A549 (cell line): ENCODE measurements at regions not wholly inside any gene's neighbourhood (a gene's known extent, or its start where the extent isn't known, plus 50 kb on each side); places are given as distances from the start of the nearest gene placed in this dataset.

Experiments used
- ATAC-seq, 2 experiments: fragments of 200-7000 bp in 1 of 2; fragments of >200 bp in 1 of 2; cut with Nextera tagmentation in 1 of 2; cut with Tn5 transposase in 1 of 2; 3 replicates each; pipeline versions ENCODE4 v1.8.0 to v1.9.1; 2018 to 2020; ENCODE audit warnings: mild to moderate bottlenecking in 1 of 2, moderate library complexity in 1 of 2
- CTCF ChIA-PET: fragments of 300-600 bp; sonication (Branson Sonifier 250); formaldehyde crosslinking; extraction: SDS; loops from one replicate; lab custom pipeline; 2021; ENCODE audit warnings: antibody characterized with exemption, inconsistent platforms; lab: Yijun Ruan, JAX
- POLR2A ChIA-PET: fragments of 350-600 bp; formaldehyde crosslinking; extraction: SDS; loops from one replicate; lab custom pipeline; 2021; ENCODE audit warnings: antibody characterized with exemption, inconsistent platforms; lab: Yijun Ruan, JAX
- DNase-seq, 2 experiments: peaks; one replicate each; pipeline versions ENCODE4 v3.0.0 to v3.0.0-alpha.2; 2011 to 2016; ENCODE audit warnings: low read depth in 1 of 2, low spot score in 1 of 2
- FAIRE-seq: peaks from 2 replicates; lab custom pipeline; 2011; peaks lifted over from hg19 to GRCh38; lab: Jason Lieb, UNC
- H3K27ac ChIP-seq, 2 experiments: fragments of >200 bp; sonication (Bioruptor Twin); formaldehyde crosslinking; 3 replicates each; pipeline ENCODE4 v1.5.1; 2016 to 2017
- H3K4me1 ChIP-seq: fragments of >200 bp; sonication (Bioruptor Twin); formaldehyde crosslinking; 3 replicates; pipeline ENCODE4 v1.6.1; 2016
- H3K4me2 ChIP-seq: fragments of >200 bp; sonication (Bioruptor Twin); formaldehyde crosslinking; 3 replicates; pipeline ENCODE4 v1.6.1; 2016
- H3K4me3 ChIP-seq: fragments of >200 bp; sonication (Bioruptor Twin); formaldehyde crosslinking; 3 replicates; pipeline ENCODE4 v1.5.1; 2016
- H3K9me3 ChIP-seq: fragments of >200 bp; sonication (Bioruptor Twin); formaldehyde crosslinking; 3 replicates; pipeline ENCODE4 v1.6.1; 2016
- CHD2 ChIP-seq: fragments of 150-350 bp; IDR thresholded peaks from 2 replicates; pipeline ENCODE4 v1.6.1; 2014; ENCODE audit warnings: low read length; ENCODE audit not compliant: partially characterized antibody
- CHD4 ChIP-seq: fragments of 200-600 bp; sonication (generic); IDR thresholded peaks from 2 replicates; pipeline ENCODE4 v1.6.1; 2016; ENCODE audit warnings: antibody characterized with exemption, mild to moderate bottlenecking, borderline replicate concordance
- EHF ChIP-seq: fragments of 250-450 bp; sonication (Bioruptor Pico); IDR thresholded peaks from 2 replicates; pipeline ENCODE4 v1.5.0; 2020; ENCODE audit warnings: mild to moderate bottlenecking
- EHMT2 ChIP-seq: fragments of 200-600 bp; sonication (generic); IDR thresholded peaks from 2 replicates; pipeline ENCODE4 v1.6.1; 2016; ENCODE audit warnings: antibody characterized with exemption, low read depth, mild to moderate bottlenecking, moderate library complexity
- EP300 ChIP-seq, 2 experiments: fragments of >200 bp; sonication (Bioruptor Twin); formaldehyde crosslinking; IDR thresholded peaks; 2 replicates in 1 of 2; 3 replicates in 1 of 2; pipeline ENCODE4 v1.6.1; 2016 to 2017
- FOSL2 ChIP-seq, 2 experiments: fragments of 450-650 bp in 1 of 2; fragments of >200 bp in 1 of 2; sonication (Bioruptor Twin) in 1 of 2; formaldehyde crosslinking; IDR thresholded peaks; 2 replicates each; pipeline versions ENCODE4 v1.5.0 to v1.6.1; 2016 to 2020; ENCODE audit warnings: mild to moderate bottlenecking in 1 of 2, moderate library complexity in 1 of 2
- GATA3 ChIP-seq: IDR thresholded peaks from 2 replicates; pipeline ENCODE4 v1.6.1; 2012; ENCODE audit warnings: borderline replicate concordance
- HES2 ChIP-seq: fragments of >200 bp; sonication (Bioruptor Twin); formaldehyde crosslinking; IDR thresholded peaks from 2 replicates; pipeline ENCODE4 v1.6.1; 2016
- HOXB5 ChIP-seq: fragments of 250-450 bp; sonication (Bioruptor Pico); IDR thresholded peaks from 2 replicates; pipeline ENCODE4 v1.5.0; 2020; ENCODE audit warnings: mild to moderate bottlenecking, moderate library complexity
- JUNB ChIP-seq: fragments of >200 bp; sonication (Bioruptor Twin); formaldehyde crosslinking; IDR thresholded peaks from 2 replicates; pipeline ENCODE4 v1.6.1; 2016
- MAZ ChIP-seq: fragments of 150-350 bp; IDR thresholded peaks from 2 replicates; pipeline ENCODE4 v1.6.1; 2014; ENCODE audit warnings: antibody characterized with exemption, low read depth, low read length, borderline replicate concordance
- NFE2L2 ChIP-seq: fragments of 150-350 bp; conservative IDR thresholded peaks from 2 replicates; pipeline ENCODE4 v1.6.1; 2014; ENCODE audit warnings: low read length
- POLR2AphosphoS2 ChIP-seq: conservative IDR thresholded peaks from 2 replicates; pipeline ENCODE4 v1.6.1; 2012; ENCODE audit warnings: low read length, improper control_type of control experiment, inconsistent platforms
- RARB ChIP-seq: fragments of 250-450 bp; sonication (Bioruptor Pico); IDR thresholded peaks from 2 replicates; pipeline ENCODE4 v1.8.0; 2021; ENCODE audit warnings: mild to moderate bottlenecking, moderate library complexity
- RCOR1 ChIP-seq: fragments of 150-350 bp; IDR thresholded peaks from 2 replicates; pipeline ENCODE4 v1.6.1; 2014; ENCODE audit warnings: antibody characterized with exemption, low read length, low read depth
- RFX5 ChIP-seq: fragments of 450-650 bp; IDR thresholded peaks from 2 replicates; pipeline ENCODE4 v1.7.1; 2014; ENCODE audit warnings: antibody characterized with exemption, mild to moderate bottlenecking, moderate library complexity
- SMC3 ChIP-seq: fragments of >200 bp; sonication (Bioruptor Twin); formaldehyde crosslinking; IDR thresholded peaks from 3 replicates; pipeline ENCODE4 v1.6.1; 2018; ENCODE audit warnings: inconsistent platforms
- SREBF2 ChIP-seq: fragments of 450-650 bp; IDR thresholded peaks from 2 replicates; pipeline ENCODE4 v1.6.1; 2014; ENCODE audit warnings: mild to moderate bottlenecking, moderate library complexity
- USF2 ChIP-seq: fragments of 450-650 bp; IDR thresholded peaks from 2 replicates; pipeline ENCODE4 v1.6.1; 2014; ENCODE audit warnings: antibody characterized with exemption
- ZSCAN20 ChIP-seq: fragments of 250-450 bp; sonication (Bioruptor Pico); IDR thresholded peaks from 2 replicates; pipeline ENCODE4 v1.8.0; 2022; ENCODE audit warnings: mild to moderate bottlenecking, moderate library complexity
- WGBS: methylation state at CpG from one replicate; pipeline ENCODE4 v1.1.6; 2017; ENCODE audit errors: missing lambda C conversion rate; 5-methylcytosine and 5-hydroxymethylcytosine counted together
- TF ChIP-seq, protein P1 (sequence below): IDR thresholded peaks from 2 replicates; pipeline ENCODE4 v1.6.1; 2012

- ChIA-PET CTCF (interaction anchor here (0.7 kb wide), 1 partner anchor 1185 kb away, joined by 3 read pairs; no protein-coding TSS in a partner anchor), POLR2A (no interaction called here)
- ATAC-seq, result no peak
- no peak for DNase-seq
- TF ChIP-seq HOXB5 (CRISPR knock-in tag) (no peak), CHD4 (no peak), JUNB (no peak), EHF (CRISPR knock-in tag) (no peak), FOSL2 (IDR thresholded peaks at IDR 0.05) (no peak), FOSL2 (CRISPR knock-in tag; IDR thresholded peaks at IDR 0.05) (no peak)
- FAIRE-seq, result no peak
- Histone ChIP-seq H3K4me1 (no peaks in the 10 kb centered on the region), H3K4me3 (no peak overlapping the region), H3K27ac (no peak overlapping the region), H3K4me2 (no peak overlapping the region), H3K9me3 (no peaks in the 10 kb centered on the region)
- 11% methylated on average over 7 of the region's 7 CpGs for WGBS
These were observed 259.4 kb upstream of the POGK start for GRCh38 chr1:166579557-166580501.

GRCh38 chr1:166588741-166589140 is 250.5 kb upstream of the POGK start:
- TF ChIP-seq SREBF2, result no peak
- TF ChIP-seq, protein P1, sequence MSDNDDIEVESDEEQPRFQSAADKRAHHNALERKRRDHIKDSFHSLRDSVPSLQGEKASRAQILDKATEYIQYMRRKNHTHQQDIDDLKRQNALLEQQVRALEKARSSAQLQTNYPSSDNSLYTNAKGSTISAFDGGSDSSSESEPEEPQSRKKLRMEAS, result no peak
- no peak for TF ChIP-seq NFE2L2
- TF ChIP-seq EHF (CRISPR knock-in tag), result no peak
- no peaks in the 10 kb centered on the region for H3K4me1 ChIP-seq
- no peak for ATAC-seq
- no peak overlapping the region for H3K4me2 ChIP-seq
- no peak for FAIRE-seq
- H3K9me3 ChIP-seq, result no peaks in the 10 kb centered on the region
- H3K4me3 ChIP-seq, result no peak overlapping the region
- DNase-seq, result no peak
- ChIA-PET CTCF (no interaction called here), POLR2A (no interaction called here)
- no peak overlapping the region for H3K27ac ChIP-seq
- WGBS, result 36% methylated on average over 6 of the region's 6 CpGs

DNA sequence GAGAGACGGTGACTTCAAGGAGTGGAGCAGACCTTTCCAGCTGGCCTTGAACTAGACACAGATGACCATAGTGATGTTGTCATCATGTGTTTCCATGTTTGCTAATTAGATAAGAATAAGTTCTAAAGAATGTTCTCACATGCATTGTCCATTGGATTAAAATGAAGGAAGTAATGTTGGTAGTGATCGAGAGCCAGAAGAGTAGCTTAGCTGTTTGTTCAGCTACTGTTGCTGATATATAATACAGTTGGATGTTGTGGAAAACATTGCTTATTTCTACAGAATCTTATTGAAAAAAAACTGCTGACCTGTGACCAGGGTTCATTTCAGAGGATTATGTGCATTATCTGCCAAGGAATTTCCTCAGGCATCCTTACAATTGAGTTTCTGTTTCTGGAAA is 249.1 kb upstream of the POGK start:
- Histone ChIP-seq H3K4me3 (no peak overlapping the region), H3K4me1 (no peaks in the 10 kb centered on the region), H3K4me2 (no peak overlapping the region), H3K9me3 (no peaks in the 10 kb centered on the region), H3K27ac (no peak overlapping the region)
- ChIA-PET CTCF (no interaction called here), POLR2A (no interaction called here)
- ATAC-seq, result no peak
- TF ChIP-seq USF2, result no peak
- no peak for FAIRE-seq
- WGBS, result 42% methylated on average over 2 of the region's 2 CpGs
- DNase-seq, result no peak

DNA sequence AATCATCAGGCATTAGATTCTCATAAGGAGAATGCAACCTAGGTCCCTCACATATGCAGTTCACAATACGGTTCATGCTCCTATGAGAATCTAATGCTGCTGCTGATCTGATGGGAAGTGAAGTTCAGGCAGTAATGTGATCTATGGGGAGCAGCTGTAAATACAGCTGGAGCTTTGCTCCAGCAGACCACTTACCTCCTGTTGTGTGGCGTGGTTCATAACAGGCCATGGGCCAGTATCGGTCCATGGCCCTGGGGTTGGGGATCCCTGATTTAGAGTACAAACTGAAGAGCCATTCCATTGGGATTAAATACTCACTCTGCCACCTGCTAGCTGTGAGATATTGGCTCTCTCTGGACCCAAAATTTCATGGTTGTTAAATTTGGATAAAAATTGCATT is 244.6 kb upstream of the POGK start:
- H3K4me2 ChIP-seq, result no peak overlapping the region
- ChIA-PET CTCF (interaction anchor here (0.5 kb wide), 1 partner anchor 133 kb away, joined by 5 read pairs; no protein-coding TSS in a partner anchor), POLR2A (no interaction called here)
- no peak for DNase-seq
- no peaks in the 10 kb centered on the region for H3K9me3 ChIP-seq
- 26% methylated on average over 3 of the region's 3 CpGs for WGBS
- FAIRE-seq, result no peak
- H3K4me1 ChIP-seq, result no peaks in the 10 kb centered on the region
- no peak overlapping the region for H3K4me3 ChIP-seq
- ATAC-seq, result no peak
- no peak overlapping the region for H3K27ac ChIP-seq
- TF ChIP-seq EP300 (IDR thresholded peaks at IDR 0.05), result no peak
- TF ChIP-seq RFX5, result no peak
- TF ChIP-seq SREBF2, result no peak
- no peak for TF ChIP-seq GATA3
- TF ChIP-seq SMC3, result no peak
- no peak for TF ChIP-seq ZSCAN20 (CRISPR knock-in tag)
- no peak for TF ChIP-seq MAZ
- no peak for TF ChIP-seq CHD2
- TF ChIP-seq RCOR1, result no peak
- TF ChIP-seq FOSL2 (IDR thresholded peaks at IDR 0.05), result no peak
- no peak for TF ChIP-seq FOSL2 (CRISPR knock-in tag; IDR thresholded peaks at IDR 0.05)
- no peak for TF ChIP-seq RARB (CRISPR knock-in tag)
- TF ChIP-seq EHMT2, result no peak
- TF ChIP-seq POLR2AphosphoS2, result no peak
- TF ChIP-seq HES2, result no peak
- TF ChIP-seq EHF (CRISPR knock-in tag), result no peak
- no peak for TF ChIP-seq JUNB
